ENCODE measurements at regions not wholly inside any gene's neighbourhood (a gene's known extent, or its start where the extent isn't known, plus 50 kb on each side); places are given as distances from the start of the nearest gene placed in this dataset.

DNA sequence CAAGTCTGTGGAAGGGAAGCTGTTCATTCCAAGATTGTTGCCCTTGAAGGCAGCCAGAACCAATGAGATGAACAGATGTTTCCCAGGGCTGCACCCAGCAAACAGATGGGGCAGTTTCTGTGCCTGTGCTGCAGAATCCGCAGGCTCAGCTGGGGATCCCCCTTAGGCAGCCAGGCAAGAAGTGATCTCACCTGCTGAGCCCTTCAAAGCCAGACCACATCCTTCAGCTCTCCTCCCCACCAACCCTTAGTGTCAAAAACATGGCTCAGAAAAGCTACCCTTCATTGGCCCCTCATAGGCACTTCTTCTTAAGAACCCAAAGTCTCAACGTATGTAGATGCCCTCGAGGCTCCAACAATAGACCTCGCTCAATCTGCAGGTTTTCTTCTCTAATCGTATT is 626.7 kb downstream of the CCDC171 start:
- Histone ChIP-seq H3K36me3 (no peaks in the 10 kb centered on the region), H3K4me3 (ENCODE audit: low read depth in 1 of 2, low read length in 1 of 2) (no peak overlapping the region), H3K27ac (no peak overlapping the region), H3K9me3 (no peaks in the 10 kb centered on the region), H3K27me3 (no peaks in the 10 kb centered on the region), H3K4me1 (ENCODE audit: control insufficient read depth in 1 of 2, insufficient read depth in 1 of 2, low read depth in 1 of 2, low read length in 1 of 2) (no peaks in the 10 kb centered on the region)
- TF ChIP-seq, protein P1, sequence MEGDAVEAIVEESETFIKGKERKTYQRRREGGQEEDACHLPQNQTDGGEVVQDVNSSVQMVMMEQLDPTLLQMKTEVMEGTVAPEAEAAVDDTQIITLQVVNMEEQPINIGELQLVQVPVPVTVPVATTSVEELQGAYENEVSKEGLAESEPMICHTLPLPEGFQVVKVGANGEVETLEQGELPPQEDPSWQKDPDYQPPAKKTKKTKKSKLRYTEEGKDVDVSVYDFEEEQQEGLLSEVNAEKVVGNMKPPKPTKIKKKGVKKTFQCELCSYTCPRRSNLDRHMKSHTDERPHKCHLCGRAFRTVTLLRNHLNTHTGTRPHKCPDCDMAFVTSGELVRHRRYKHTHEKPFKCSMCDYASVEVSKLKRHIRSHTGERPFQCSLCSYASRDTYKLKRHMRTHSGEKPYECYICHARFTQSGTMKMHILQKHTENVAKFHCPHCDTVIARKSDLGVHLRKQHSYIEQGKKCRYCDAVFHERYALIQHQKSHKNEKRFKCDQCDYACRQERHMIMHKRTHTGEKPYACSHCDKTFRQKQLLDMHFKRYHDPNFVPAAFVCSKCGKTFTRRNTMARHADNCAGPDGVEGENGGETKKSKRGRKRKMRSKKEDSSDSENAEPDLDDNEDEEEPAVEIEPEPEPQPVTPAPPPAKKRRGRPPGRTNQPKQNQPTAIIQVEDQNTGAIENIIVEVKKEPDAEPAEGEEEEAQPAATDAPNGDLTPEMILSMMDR (IDR thresholded peaks at IDR 0.05): no peak

GRCh38 chr9:16180091-16180490 is 627.2 kb downstream of the CCDC171 start:
- Histone ChIP-seq H3K9me3 (no peaks in the 10 kb centered on the region), H3K4me1 (ENCODE audit: control insufficient read depth in 1 of 2, insufficient read depth in 1 of 2, low read depth in 1 of 2, low read length in 1 of 2) (no peaks in the 10 kb centered on the region), H3K36me3 (no peaks in the 10 kb centered on the region), H3K27me3 (no peaks in the 10 kb centered on the region), H3K4me3 (ENCODE audit: low read depth in 1 of 2, low read length in 1 of 2) (no peak overlapping the region), H3K27ac (no peak overlapping the region)
- TF ChIP-seq, protein P1 (IDR thresholded peaks at IDR 0.05): no peak

DNA sequence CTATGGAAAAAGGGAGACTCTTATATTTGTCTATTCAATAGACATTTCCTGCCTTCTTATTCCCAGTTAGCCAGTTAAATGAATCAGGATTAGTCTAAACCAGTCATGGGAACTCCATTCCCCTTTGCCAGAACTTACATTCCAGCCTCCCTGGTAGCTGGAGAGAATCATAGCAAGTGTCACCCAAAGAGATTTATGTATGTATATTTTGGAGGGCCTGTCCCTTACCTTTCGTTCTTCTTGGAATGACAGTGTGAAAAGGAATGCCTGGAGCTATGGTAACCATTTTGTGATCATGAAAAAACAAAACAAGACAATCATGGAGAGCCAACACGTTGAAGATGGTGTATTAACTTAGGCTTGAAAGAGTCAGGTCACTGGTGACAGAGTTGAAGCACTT is 627.7 kb downstream of the CCDC171 start:
- TF ChIP-seq, protein P1 (IDR thresholded peaks at IDR 0.05): no peak
- Histone ChIP-seq H3K36me3 (no peaks in the 10 kb centered on the region), H3K27ac (no peak overlapping the region), H3K4me3 (ENCODE audit: low read depth in 1 of 2, low read length in 1 of 2) (no peak overlapping the region), H3K4me1 (ENCODE audit: control insufficient read depth in 1 of 2, insufficient read depth in 1 of 2, low read depth in 1 of 2, low read length in 1 of 2) (no peaks in the 10 kb centered on the region), H3K9me3 (no peaks in the 10 kb centered on the region), H3K27me3 (no peaks in the 10 kb centered on the region)

DNA sequence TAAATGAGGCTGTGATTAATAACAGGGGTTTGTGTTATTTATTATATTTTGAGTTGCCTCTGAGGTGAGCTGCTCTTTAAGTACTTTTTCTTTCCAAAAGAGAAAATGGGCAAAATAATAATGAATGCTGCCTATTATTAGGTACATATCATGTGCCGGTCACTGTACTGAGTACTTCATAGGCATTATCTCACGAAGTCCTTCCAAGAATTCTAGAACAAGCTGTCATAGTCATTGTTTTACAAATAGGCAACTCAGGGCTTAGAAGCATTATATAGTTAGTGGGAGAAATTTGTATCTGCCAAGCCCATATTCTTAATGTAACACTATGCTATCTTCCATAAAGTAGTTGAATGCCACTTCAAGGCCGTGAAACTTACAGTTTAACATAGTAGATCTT is 628.7 kb downstream of the CCDC171 start:
- no peaks in the 10 kb centered on the region for H3K36me3 ChIP-seq

DNA sequence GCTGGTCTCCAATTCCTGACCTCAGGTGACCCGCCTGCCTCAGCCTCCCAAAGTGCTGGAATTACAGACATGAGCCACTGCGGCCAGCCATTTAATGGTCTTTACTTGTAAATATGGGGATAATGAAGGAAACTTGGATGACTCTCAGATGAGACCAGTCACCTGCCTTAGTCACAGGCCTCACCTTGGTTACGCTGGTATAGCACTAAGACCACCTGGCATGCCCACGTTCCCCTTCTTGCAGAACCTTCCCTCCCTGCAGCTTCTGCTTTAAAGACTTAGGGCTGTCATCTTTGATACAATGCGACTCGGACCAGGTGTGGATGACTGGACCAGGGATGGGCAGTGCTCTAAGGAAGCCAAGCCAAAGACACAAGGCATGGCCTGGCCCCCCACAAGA is 629.9 kb downstream of the CCDC171 start:
- no peaks in the 10 kb centered on the region for H3K36me3 ChIP-seq
- no peaks in the 10 kb centered on the region for H3K27me3 ChIP-seq
- H3K4me3 ChIP-seq (ENCODE audit: low read depth in 1 of 2, low read length in 1 of 2): no peak overlapping the region
- H3K4me1 ChIP-seq (ENCODE audit: control insufficient read depth in 1 of 2, insufficient read depth in 1 of 2, low read depth in 1 of 2, low read length in 1 of 2): no peaks in the 10 kb centered on the region
- no peak overlapping the region for H3K27ac ChIP-seq
- H3K9me3 ChIP-seq: no peaks in the 10 kb centered on the region
- TF ChIP-seq, protein P1 (IDR thresholded peaks at IDR 0.05): no peak

More for the DNA sequence above, 628.7 kb downstream of the CCDC171 start:
- H3K27me3 ChIP-seq: no peaks in the 10 kb centered on the region
- H3K4me3 ChIP-seq (ENCODE audit: low read depth in 1 of 2, low read length in 1 of 2): no peak overlapping the region
- H3K4me1 ChIP-seq (ENCODE audit: control insufficient read depth in 1 of 2, insufficient read depth in 1 of 2, low read depth in 1 of 2, low read length in 1 of 2): no peaks in the 10 kb centered on the region
- TF ChIP-seq, protein P1 (IDR thresholded peaks at IDR 0.05): no peak
- no peak overlapping the region for H3K27ac ChIP-seq
- no peaks in the 10 kb centered on the region for H3K9me3 ChIP-seq

Measured in neutrophil (primary cell).